Lung (tissue), 11 donors: ENCODE measurements at regions not wholly inside any gene's neighbourhood (a gene's known extent, or its start where the extent isn't known, plus 50 kb on each side); places are given as distances from the start of the nearest gene placed in this dataset.

Experiments
- ATAC-seq: fragments of 200-7000 bp; cut with Tn5 transposase; one replicate; pipeline ENCODE4 v1.9.1; 2020; ENCODE audit warnings: moderate number of reproducible peaks; ENCODE audit not compliant: insufficient read depth, low FRiP score
- DNase-seq, 3 donors: peaks; one replicate each; pipeline ENCODE4 v3.0.0-alpha.2; 2013 to 2017
- H3K27ac ChIP-seq, 2 donors: one replicate each; pipeline ENCODE4 v1.5.1; 2013; ENCODE audit warnings: mild to moderate bottlenecking in 2 of 2, moderate library complexity in 2 of 2, control low read depth in 1 of 2, inconsistent platforms in 1 of 2, low read depth in 1 of 2, low read length in 1 of 2
- H3K27me3 ChIP-seq, 3 donors: one replicate each; pipeline ENCODE4 v1.5.1; 2013; ENCODE audit warnings: low read length in 2 of 3; ENCODE audit not compliant: control insufficient read depth in 3 of 3, insufficient read depth in 3 of 3
- H3K36me3 ChIP-seq, 4 donors: one replicate each; pipeline ENCODE4 v1.5.1; 2013; ENCODE audit warnings: low read length in 4 of 4, mild to moderate bottlenecking in 1 of 4, moderate library complexity in 1 of 4; ENCODE audit not compliant: control insufficient read depth in 4 of 4, insufficient read depth in 4 of 4
- H3K4me1 ChIP-seq, 5 donors: one replicate each; pipeline ENCODE4 v1.5.1; 2013; ENCODE audit warnings: low read length in 5 of 5, mild to moderate bottlenecking in 2 of 5, moderate library complexity in 1 of 5; ENCODE audit not compliant: control insufficient read depth in 5 of 5, insufficient read depth in 5 of 5
- H3K4me3 ChIP-seq: one replicate; pipeline ENCODE4 v1.5.1; 2013; ENCODE audit warnings: mild to moderate bottlenecking, control low read depth, moderate library complexity
- H3K9ac ChIP-seq, 2 donors: one replicate each; pipeline ENCODE4 v1.5.1; 2013; ENCODE audit warnings: low read length in 2 of 2, control low read depth in 1 of 2; ENCODE audit not compliant: insufficient read depth in 1 of 2
- H3K9me3 ChIP-seq, 4 donors: one replicate each; pipeline ENCODE4 v1.5.1; 2013; ENCODE audit warnings: low read length in 3 of 4, mild to moderate bottlenecking in 1 of 4, moderate library complexity in 1 of 4; ENCODE audit not compliant: control insufficient read depth in 4 of 4, insufficient read depth in 3 of 4
- WGBS, 2 donors: extraction: QIAGEN DNeasy Blood & Tissue Kit; methylation state at CpG; one replicate each; pipeline ENCODE4 v1.1.7; 2013; 5-methylcytosine and 5-hydroxymethylcytosine counted together
- TF ChIP-seq, protein P1 (sequence below): IDR thresholded peaks from 2 replicates; pipeline ENCODE4 v1.5.1; 2012; ENCODE audit warnings: mild to moderate bottlenecking; ENCODE audit errors: control extremely low read depth, extremely low read depth
- donor health status: control.
- donor health status: control.
- donor health status: Bipolar disorder and iron deficiency.
- donor health status: healthy.
- donor health status: DM: yes; HTN: yes; CAD: no.

DNA sequence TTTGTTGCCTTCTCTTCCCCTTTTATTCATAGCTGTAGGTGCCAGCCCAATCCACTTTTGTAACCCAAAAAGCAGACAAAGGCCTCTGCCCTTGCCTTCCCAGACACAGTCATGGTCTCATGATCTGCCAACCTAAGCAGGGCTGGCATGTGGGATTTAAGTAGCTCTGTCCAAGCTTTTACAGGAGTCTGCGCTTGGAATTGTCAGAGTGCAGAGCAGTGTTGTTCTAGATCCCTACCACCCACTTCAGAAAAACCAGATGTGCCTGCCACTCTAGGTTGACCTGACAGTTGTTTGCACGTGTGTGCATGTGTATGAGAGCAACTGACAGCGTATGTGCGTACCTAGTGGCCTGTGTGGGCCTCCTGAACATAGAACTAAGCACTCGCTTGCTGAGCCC is 87.8 kb upstream of the SPRY4 start:
- TF ChIP-seq, protein P1, sequence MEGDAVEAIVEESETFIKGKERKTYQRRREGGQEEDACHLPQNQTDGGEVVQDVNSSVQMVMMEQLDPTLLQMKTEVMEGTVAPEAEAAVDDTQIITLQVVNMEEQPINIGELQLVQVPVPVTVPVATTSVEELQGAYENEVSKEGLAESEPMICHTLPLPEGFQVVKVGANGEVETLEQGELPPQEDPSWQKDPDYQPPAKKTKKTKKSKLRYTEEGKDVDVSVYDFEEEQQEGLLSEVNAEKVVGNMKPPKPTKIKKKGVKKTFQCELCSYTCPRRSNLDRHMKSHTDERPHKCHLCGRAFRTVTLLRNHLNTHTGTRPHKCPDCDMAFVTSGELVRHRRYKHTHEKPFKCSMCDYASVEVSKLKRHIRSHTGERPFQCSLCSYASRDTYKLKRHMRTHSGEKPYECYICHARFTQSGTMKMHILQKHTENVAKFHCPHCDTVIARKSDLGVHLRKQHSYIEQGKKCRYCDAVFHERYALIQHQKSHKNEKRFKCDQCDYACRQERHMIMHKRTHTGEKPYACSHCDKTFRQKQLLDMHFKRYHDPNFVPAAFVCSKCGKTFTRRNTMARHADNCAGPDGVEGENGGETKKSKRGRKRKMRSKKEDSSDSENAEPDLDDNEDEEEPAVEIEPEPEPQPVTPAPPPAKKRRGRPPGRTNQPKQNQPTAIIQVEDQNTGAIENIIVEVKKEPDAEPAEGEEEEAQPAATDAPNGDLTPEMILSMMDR, result no peak
- H3K27ac ChIP-seq, result no peak overlapping the region
- H3K9ac ChIP-seq, result no peak overlapping the region
- no peaks in the 10 kb centered on the region for H3K27me3 ChIP-seq
- H3K36me3 ChIP-seq, result no peaks in the 10 kb centered on the region
- no peak overlapping the region for H3K4me3 ChIP-seq
- DNase-seq (no peak), ATAC-seq (no peak)
- H3K4me1 ChIP-seq, result peaks cover 0 to 4% (median 0%) of the 10 kb centered on the region in 5 donors
- no peaks in the 10 kb centered on the region for H3K9me3 ChIP-seq
- 94 to 96% methylated on average over 5 of the region's 5 CpGs for WGBS, 2 donors

DNA sequence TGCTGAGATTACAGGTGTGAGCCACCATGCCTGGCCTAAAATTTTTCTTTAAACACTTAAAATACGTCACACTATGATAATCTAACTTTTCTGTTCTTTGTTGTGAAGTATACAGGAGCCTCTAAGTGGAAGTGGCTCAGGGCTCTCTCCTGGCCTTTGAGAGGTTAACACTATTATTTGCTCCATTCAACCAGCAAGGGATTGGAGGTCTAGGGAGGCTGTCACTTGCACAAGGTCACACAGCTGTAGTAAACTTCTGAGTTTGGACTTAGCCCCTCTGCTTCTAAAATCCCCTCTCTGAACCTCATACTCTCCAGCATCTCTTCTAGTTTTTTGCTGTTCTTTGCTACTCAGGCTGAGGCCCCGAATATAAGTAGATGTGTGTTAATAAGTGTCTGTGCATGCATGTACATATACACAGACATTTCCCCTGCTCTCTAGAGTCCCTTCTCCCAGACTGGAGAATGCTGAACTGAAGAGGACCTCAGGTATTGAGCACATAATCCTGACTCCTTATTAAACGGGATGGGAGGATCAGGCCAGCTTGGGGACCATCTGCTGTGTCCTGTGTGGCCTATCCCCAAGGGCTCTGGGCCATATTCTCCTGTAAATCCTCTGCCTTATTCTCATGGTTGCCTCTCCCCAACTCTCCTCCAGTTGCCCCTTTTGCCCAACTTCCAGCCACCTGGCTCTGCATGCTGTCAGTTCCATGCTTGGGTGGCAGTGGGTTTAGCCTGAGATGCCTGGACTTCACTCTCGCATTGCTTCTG is 87.0 kb upstream of the SPRY4 start:
- DNase-seq (no peak), ATAC-seq (no peak)
- 88 to 90% methylated on average over 4 of the region's 4 CpGs for whole genome bisulfite sequencing, 2 donors
- no peak overlapping the region for H3K4me3 ChIP-seq
- no peaks in the 10 kb centered on the region for H3K9me3 ChIP-seq
- TF ChIP-seq, protein P1, result no peak
- no peak overlapping the region for H3K9ac ChIP-seq
- H3K27ac ChIP-seq, result no peak overlapping the region
- H3K4me1 ChIP-seq, result peaks cover 0 to 4% (median 0%) of the 10 kb centered on the region in 5 donors
- H3K36me3 ChIP-seq, result no peaks in the 10 kb centered on the region
- no peaks in the 10 kb centered on the region for H3K27me3 ChIP-seq

DNA sequence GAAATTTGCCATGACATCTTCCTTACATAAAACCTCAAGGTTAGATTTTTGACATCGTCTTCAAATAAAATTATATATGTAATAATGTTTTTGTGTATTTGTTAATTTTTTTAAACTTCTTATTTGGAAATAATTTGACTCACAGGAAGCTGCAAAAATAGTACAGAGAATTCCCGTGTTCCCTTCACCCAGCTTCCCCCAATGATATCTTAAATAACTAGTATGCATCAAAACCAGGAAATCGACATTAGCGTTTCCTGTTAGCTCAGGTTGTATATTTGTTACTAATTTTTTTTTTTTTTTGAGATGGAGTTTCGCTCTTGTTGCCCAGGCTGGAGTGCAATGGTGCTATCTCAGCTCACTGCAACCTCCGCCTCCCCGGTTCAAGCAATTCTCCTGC is 86.3 kb upstream of the SPRY4 start:
- Histone ChIP-seq H3K9ac (no peak overlapping the region), H3K4me3 (no peak overlapping the region), H3K27ac (no peak overlapping the region), H3K9me3 (no peaks in the 10 kb centered on the region), H3K36me3 (no peaks in the 10 kb centered on the region), H3K4me1 (peaks cover 0 to 4% (median 0%) of the 10 kb centered on the region in 5 donors), H3K27me3 (no peaks in the 10 kb centered on the region)
- TF ChIP-seq, protein P1, result no peak
- no peak for DNase-seq
- WGBS, 2 donors, result 91 to 92% methylated on average over 7 of the region's 7 CpGs
- no peak for ATAC-seq
